H1 (cell line): ENCODE measurements at regions not wholly inside any gene's neighbourhood (a gene's known extent, or its start where the extent isn't known, plus 50 kb on each side); places are given as distances from the start of the nearest gene placed in this dataset.

Experiments used
- CTCF ChIA-PET: fragments of 300-600 bp; sonication (Branson Sonifier 250); formaldehyde crosslinking; loops from one replicate; lab custom pipeline; 2021; ENCODE audit not compliant: partially characterized antibody; lab: Charles Lee
- POLR2A ChIA-PET: fragments of 300-600 bp; sonication (Branson Sonifier 250); formaldehyde crosslinking; loops from one replicate; lab custom pipeline; 2021; ENCODE audit warnings: inconsistent platforms; ENCODE audit not compliant: partially characterized antibody; lab: Charles Lee
- DNase-seq, 2 experiments: peaks; one replicate each; pipeline versions ENCODE4 v3.0.0 to v3.0.0-alpha.2; 2010 to 2022; ENCODE audit warnings: low spot score in 2 of 2, low read depth in 1 of 2, mixed read lengths in 1 of 2
- FAIRE-seq: peaks from 2 replicates; lab custom pipeline; 2011; peaks lifted over from hg19 to GRCh38; lab: Jason Lieb, UNC
- H2AFZ ChIP-seq: 2 replicates; pipeline ENCODE4 v1.8.1; 2012; ENCODE audit warnings: low read length, inconsistent platforms
- H2AK5ac ChIP-seq: 2 replicates; pipeline ENCODE4 v1.6.1; 2013; ENCODE audit warnings: low read depth, low read length
- H2BK120ac ChIP-seq: replicated peaks from 2 replicates; pipeline ENCODE3; 2013; ENCODE audit warnings: low read depth, low read length, inconsistent platforms
- H2BK12ac ChIP-seq: 2 replicates; pipeline ENCODE4 v1.6.1; 2013; ENCODE audit warnings: low read depth, low read length
- H2BK15ac ChIP-seq: 2 replicates; pipeline ENCODE4 v1.6.1; 2013; ENCODE audit warnings: low read length
- H2BK20ac ChIP-seq: 2 replicates; pipeline ENCODE4 v1.6.1; 2013; ENCODE audit warnings: low read length
- H2BK5ac ChIP-seq: 2 replicates; pipeline ENCODE4 v1.6.1; 2013; ENCODE audit warnings: low read depth, low read length
- H3K14ac ChIP-seq: 2 replicates; pipeline ENCODE4 v1.6.1; 2013; ENCODE audit warnings: inconsistent platforms; ENCODE audit not compliant: insufficient read length
- H3K18ac ChIP-seq: 2 replicates; pipeline ENCODE4 v1.6.1; 2013; ENCODE audit warnings: low read length; ENCODE audit errors: extremely low read depth
- H3K23ac ChIP-seq: 2 replicates; pipeline ENCODE4 v1.6.1; 2013; ENCODE audit warnings: inconsistent platforms; ENCODE audit not compliant: insufficient read length
- H3K23me2 ChIP-seq: 2 replicates; pipeline ENCODE4 v1.6.1; 2013; ENCODE audit warnings: low read depth, low read length
- H3K27ac ChIP-seq: 2 replicates; pipeline ENCODE4 v1.6.1; 2011; ENCODE audit warnings: low read depth, low read length, inconsistent platforms
- H3K27me3 ChIP-seq, 4 experiments: replicated peaks in 1 of 4; 1 replicate in 1 of 4; 2 replicates in 3 of 4; pipeline versions ENCODE4 v1.6.1 to v1.8.1; 2011 to 2013; ENCODE audit warnings: low read length in 3 of 4, mild to moderate bottlenecking in 3 of 4, inconsistent platforms in 2 of 4, mixed read lengths in 2 of 4, moderate library complexity in 1 of 4; ENCODE audit not compliant: control insufficient read depth in 3 of 4, insufficient read depth in 3 of 4; ENCODE audit errors: extremely low read depth in 1 of 4
- H3K36me3 ChIP-seq, 4 experiments: 2 replicates each; pipeline versions ENCODE4 v1.6.1 to v1.8.1; 2011 to 2013; ENCODE audit warnings: mild to moderate bottlenecking in 4 of 4, low read length in 3 of 4, moderate library complexity in 2 of 4, control low read depth in 1 of 4, inconsistent platforms in 1 of 4; ENCODE audit not compliant: insufficient read depth in 4 of 4, control insufficient read depth in 2 of 4
- H3K4ac ChIP-seq: replicated peaks from 2 replicates; pipeline ENCODE3; 2013; ENCODE audit warnings: low read length, low read depth, mixed read lengths, inconsistent platforms; ENCODE audit not compliant: insufficient read length
- H3K4me1 ChIP-seq, 4 experiments: replicated peaks in 1 of 4; 1 replicate in 1 of 4; 2 replicates in 3 of 4; pipeline versions ENCODE4 v1.6.1 to v1.8.1; 2011 to 2013; ENCODE audit warnings: low read length in 3 of 4, inconsistent platforms in 2 of 4, mixed read lengths in 1 of 4; ENCODE audit not compliant: insufficient read depth in 4 of 4, control insufficient read depth in 3 of 4
- H3K4me2 ChIP-seq, 2 experiments: 2 replicates each; pipeline versions ENCODE4 v1.6.1 to v1.8.1; 2011 to 2013; ENCODE audit warnings: low read depth in 2 of 2, low read length in 2 of 2, control low read depth in 1 of 2, inconsistent platforms in 1 of 2, mild to moderate bottlenecking in 1 of 2; ENCODE audit not compliant: insufficient read depth in 1 of 2
- H3K4me3 ChIP-seq, 4 experiments: fragments of 200-600, 300-600 bp in 1 of 4; sonication (generic), shearing (Covaris generic), sonication (Bioruptor Twin) in 1 of 4; 2 replicates each; pipeline versions ENCODE4 v1.5.1 to v1.8.1; 2011 to 2016; ENCODE audit warnings: low read length in 4 of 4, low read depth in 3 of 4, control low read depth in 2 of 4, inconsistent platforms in 2 of 4, mild to moderate bottlenecking in 2 of 4, mixed read lengths in 1 of 4, moderate library complexity in 1 of 4; ENCODE audit not compliant: insufficient read depth in 2 of 4; ENCODE audit errors: extremely low read depth in 1 of 4
- H3K56ac ChIP-seq: replicated peaks from 2 replicates; pipeline ENCODE3; 2013; ENCODE audit warnings: low read depth, mild to moderate bottlenecking, mixed read lengths, low read length, inconsistent platforms; ENCODE audit not compliant: insufficient read length
- H3K79me1 ChIP-seq: 2 replicates; pipeline ENCODE4 v1.6.1; 2013; ENCODE audit warnings: low read depth, low read length, control low read depth
- H3K79me2 ChIP-seq, 2 experiments: 2 replicates each; pipeline versions ENCODE4 v1.6.1 to v1.8.1; 2012 to 2013; ENCODE audit warnings: low read length in 2 of 2, mild to moderate bottlenecking in 2 of 2, inconsistent platforms in 1 of 2; ENCODE audit not compliant: insufficient read depth in 2 of 2, control insufficient read depth in 1 of 2
- H3K9ac ChIP-seq, 4 experiments: replicated peaks in 1 of 4; 1 replicate in 1 of 4; 2 replicates in 3 of 4; pipeline versions ENCODE4 v1.6.1 to v1.8.1; 2011 to 2013; ENCODE audit warnings: low read depth in 3 of 4, low read length in 3 of 4, control low read depth in 2 of 4, mild to moderate bottlenecking in 2 of 4, moderate library complexity in 2 of 4, inconsistent platforms in 1 of 4; ENCODE audit errors: extremely low read depth in 1 of 4
- H3K9me3 ChIP-seq, 2 experiments: 2 replicates each; pipeline versions ENCODE4 v1.6.1 to v1.8.1; 2012 to 2013; ENCODE audit warnings: mild to moderate bottlenecking in 2 of 2, moderate library complexity in 2 of 2, control low read depth in 1 of 2, inconsistent platforms in 1 of 2, low read depth in 1 of 2, low read length in 1 of 2, mixed read lengths in 1 of 2; ENCODE audit not compliant: insufficient read depth in 2 of 2
- H4K20me1 ChIP-seq, 2 experiments: replicated peaks in 1 of 2; 2 replicates each; pipeline versions ENCODE3 to v1.8.1; 2011 to 2013; ENCODE audit warnings: inconsistent platforms in 2 of 2, low read length in 2 of 2, mild to moderate bottlenecking in 1 of 2; ENCODE audit not compliant: insufficient read depth in 2 of 2, control insufficient read depth in 1 of 2
- H4K5ac ChIP-seq: 2 replicates; pipeline ENCODE4 v1.6.1; 2013; ENCODE audit warnings: low read length, low read depth, mixed read lengths, inconsistent platforms; ENCODE audit not compliant: insufficient read length
- H4K8ac ChIP-seq: 2 replicates; pipeline ENCODE4 v1.8.0; 2013; ENCODE audit warnings: mild to moderate bottlenecking, moderate library complexity, low read length, inconsistent platforms; ENCODE audit not compliant: insufficient read depth; ENCODE audit errors: extremely low read depth
- H4K91ac ChIP-seq: replicated peaks from 2 replicates; pipeline ENCODE3; 2013; ENCODE audit warnings: low read length, mixed read lengths, inconsistent platforms; ENCODE audit not compliant: insufficient read length
- EZH2 ChIP-seq: fragments of 200-600 bp; sonication (generic); IDR thresholded peaks from 2 replicates; pipeline ENCODE4 v1.7.1; 2012; ENCODE audit warnings: low read depth, mild to moderate bottlenecking, moderate library complexity, low read length, inconsistent platforms; ENCODE audit not compliant: severe bottlenecking
- GTF2F1 ChIP-seq: IDR thresholded peaks from 2 replicates; pipeline ENCODE4 v1.6.1; 2012; ENCODE audit warnings: low read depth, low read length, improper control_type of control experiment, borderline replicate concordance
- HDAC2 ChIP-seq, 2 experiments: fragments of 300-600 bp in 1 of 2; sonication (generic) in 1 of 2; IDR thresholded peaks; 2 replicates each; pipeline ENCODE4 v1.6.1; 2011 to 2012; ENCODE audit warnings: low read depth in 2 of 2, low read length in 2 of 2, mild to moderate bottlenecking in 2 of 2, moderate library complexity in 2 of 2, borderline replicate concordance in 1 of 2, inconsistent platforms in 1 of 2
- HDAC6 ChIP-seq: IDR thresholded peaks from one replicate; pipeline ENCODE4 v1.7.1; 2012; ENCODE audit warnings: low read depth, mild to moderate bottlenecking, inconsistent platforms, low read length, moderate library complexity
- KDM4A ChIP-seq: IDR thresholded peaks from one replicate; pipeline ENCODE4 v1.7.1; 2012; ENCODE audit warnings: low read depth, mild to moderate bottlenecking, moderate library complexity, low read length, inconsistent platforms; ENCODE audit not compliant: severe bottlenecking
- NRF1 ChIP-seq: IDR thresholded peaks from 2 replicates; pipeline ENCODE4 v1.6.1; 2011; ENCODE audit warnings: mild to moderate bottlenecking, low read depth, low read length, improper control_type of control experiment
- POLR2AphosphoS5 ChIP-seq: IDR thresholded peaks from 2 replicates; pipeline ENCODE4 v1.6.1; 2011; ENCODE audit warnings: low read depth, low read length
- POU5F1 ChIP-seq: IDR thresholded peaks from 2 replicates; pipeline ENCODE4 v1.6.1; 2011; ENCODE audit warnings: low read depth, mild to moderate bottlenecking, low read length, moderate library complexity
- SIN3A ChIP-seq, 2 experiments: IDR thresholded peaks in 1 of 2; conservative IDR thresholded peaks in 1 of 2; 2 replicates each; pipeline ENCODE4 v1.6.1; 2011 to 2012; ENCODE audit warnings: low read length in 2 of 2, improper control_type of control experiment in 1 of 2, low read depth in 1 of 2, mild to moderate bottlenecking in 1 of 2
- ZNF274 ChIP-seq: IDR thresholded peaks from 2 replicates; pipeline ENCODE4 v1.7.0; 2012; ENCODE audit warnings: low read length, borderline replicate concordance; ENCODE audit errors: extremely low read depth
- WGBS, 2 experiments: shearing (Covaris generic) in 1 of 2; methylation state at CpG; one replicate each; pipeline versions ENCODE4 v1.1.6 to v1.1.7; 2013 to 2015; ENCODE audit warnings: low lambda C conversion rate in 2 of 2, mixed read lengths in 2 of 2, inconsistent platforms in 1 of 2, low coverage in 1 of 2, missing lambda C conversion rate in 1 of 2; ENCODE audit not compliant: insufficient replicate concordance in 2 of 2, insufficient coverage in 1 of 2, insufficient read length in 1 of 2; ENCODE audit errors: extremely low coverage in 1 of 2, missing lambda C conversion rate in 1 of 2; 5-methylcytosine and 5-hydroxymethylcytosine counted together
- TF ChIP-seq, protein P1 (sequence below): IDR thresholded peaks from 2 replicates; pipeline ENCODE4 v1.6.1; 2012; ENCODE audit warnings: low read length, inconsistent platforms

DNA sequence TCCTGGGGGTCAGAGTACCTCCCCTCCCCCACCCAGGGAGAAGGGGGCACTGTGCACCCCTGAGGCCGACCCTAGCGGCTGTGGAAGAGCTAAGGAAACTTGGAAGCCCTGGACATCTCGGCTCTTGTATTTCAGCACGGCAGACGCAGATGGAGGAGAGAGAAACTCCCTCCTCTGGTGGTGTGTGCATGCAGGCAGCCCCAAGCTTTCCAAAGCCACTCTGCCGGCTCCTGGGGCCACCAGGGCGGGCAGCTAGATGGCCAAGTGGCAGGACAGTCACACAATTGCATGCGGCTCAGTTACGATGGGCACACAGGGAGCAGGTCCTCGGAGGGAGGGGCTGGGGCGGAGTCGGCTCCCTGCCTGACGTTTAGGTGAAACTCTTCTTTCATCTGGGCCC is 195.5 kb downstream of the RBFOX3 start:
- no peak overlapping the region; the same call in 1 of the 2 replicates for H3K18ac ChIP-seq
- no peaks in the 10 kb centered on the region for H3K36me3 ChIP-seq
- H3K23ac ChIP-seq: no peak overlapping the region
- no peak overlapping the region for H3K4me2 ChIP-seq
- H3K79me1 ChIP-seq: no peaks in the 10 kb centered on the region
- H4K20me1 ChIP-seq: peaks cover 0 to 7% of the 10 kb centered on the region in 2 experiments
- no peak overlapping the region for H2BK12ac ChIP-seq
- no peak overlapping the region for H3K14ac ChIP-seq
- H2BK15ac ChIP-seq: 0 out of 2 replicates have a peak overlapping the region, but pooled peaks have one; percentile 46
- H3K27ac ChIP-seq: no peak overlapping the region
- CTCF ChIA-PET: interaction anchor here (0.6 to 1.8 kb wide), 8 partner anchors 13 to 1752 kb away, joined by 3 to 6 read pairs (median 4); no protein-coding TSS in a partner anchor
- H3K4ac ChIP-seq: no peak overlapping the region
- H2BK120ac ChIP-seq: no peak overlapping the region
- H4K5ac ChIP-seq: no peak overlapping the region
- peaks cover 9% of the 10 kb centered on the region; the same call in 1 of the 2 replicates for H3K23me2 ChIP-seq
- WGBS, 2 experiments: 88% methylated on average over 13 of the region's 13 CpGs; no CpG with 5 or more reads in 1 of the 2 experiments
- POLR2A ChIA-PET: no interaction called here
- H3K9me3 ChIP-seq: no peaks in the 10 kb centered on the region
- H2BK5ac ChIP-seq: no peak overlapping the region
- peaks cover 0 to 11% (median 4%) of the 10 kb centered on the region in 4 experiments; a peak in 5 of 7 replicates for H3K4me1 ChIP-seq
- H3K56ac ChIP-seq: no peak overlapping the region
- DNase-seq (no peak), FAIRE-seq (no peak)
- no peak overlapping the region for H3K4me3 ChIP-seq
- no peaks in the 10 kb centered on the region for H3K27me3 ChIP-seq
- no peak overlapping the region for H3K9ac ChIP-seq
- no peak overlapping the region for H2AK5ac ChIP-seq
- H4K8ac ChIP-seq: peak overlapping the region; percentile 57; the same call in 1 of the 2 replicates
- H2AFZ ChIP-seq: 0 out of 2 replicates have a peak overlapping the region, but pooled peaks have one; percentile 5
- H3K79me2 ChIP-seq: no peaks in the 10 kb centered on the region
- H2BK20ac ChIP-seq: no peak overlapping the region
- no peak overlapping the region for H4K91ac ChIP-seq
- TF ChIP-seq POU5F1 (no peak), KDM4A (no peak), HDAC6 (no peak), SIN3A (conservative IDR thresholded peaks at IDR 0.05 in 1 of 2, IDR thresholded peaks at IDR 0.05 in 1 of 2; ENCODE audit: low read depth in 1 of 2, low read length in 2 of 2) (no peak), POLR2AphosphoS5 (no peak), NRF1 (no peak), HDAC2 (IDR thresholded peaks at IDR 0.05; ENCODE audit: borderline replicate concordance in 1 of 2, low read depth in 2 of 2, low read length in 2 of 2) (no peak), GTF2F1 (no peak), EZH2 (no peak), ZNF274 (no peak)
- TF ChIP-seq, protein P1, sequence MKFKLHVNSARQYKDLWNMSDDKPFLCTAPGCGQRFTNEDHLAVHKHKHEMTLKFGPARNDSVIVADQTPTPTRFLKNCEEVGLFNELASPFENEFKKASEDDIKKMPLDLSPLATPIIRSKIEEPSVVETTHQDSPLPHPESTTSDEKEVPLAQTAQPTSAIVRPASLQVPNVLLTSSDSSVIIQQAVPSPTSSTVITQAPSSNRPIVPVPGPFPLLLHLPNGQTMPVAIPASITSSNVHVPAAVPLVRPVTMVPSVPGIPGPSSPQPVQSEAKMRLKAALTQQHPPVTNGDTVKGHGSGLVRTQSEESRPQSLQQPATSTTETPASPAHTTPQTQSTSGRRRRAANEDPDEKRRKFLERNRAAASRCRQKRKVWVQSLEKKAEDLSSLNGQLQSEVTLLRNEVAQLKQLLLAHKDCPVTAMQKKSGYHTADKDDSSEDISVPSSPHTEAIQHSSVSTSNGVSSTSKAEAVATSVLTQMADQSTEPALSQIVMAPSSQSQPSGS: no peak
